ENCODE measurements at regions not wholly inside any gene's neighbourhood (a gene's known extent, or its start where the extent isn't known, plus 50 kb on each side); places are given as distances from the start of the nearest gene placed in this dataset.

GRCh38 chr2:238699307-238700116 lies 148.4 kb upstream of the TWIST2 start:
- no peaks in the 10 kb centered on the region for H3K36me3 ChIP-seq
- H3K27ac ChIP-seq, result no peak overlapping the region
- peak in 1 of 2 donors; percentile 33 for DNase-seq
- TF ChIP-seq, protein P1, sequence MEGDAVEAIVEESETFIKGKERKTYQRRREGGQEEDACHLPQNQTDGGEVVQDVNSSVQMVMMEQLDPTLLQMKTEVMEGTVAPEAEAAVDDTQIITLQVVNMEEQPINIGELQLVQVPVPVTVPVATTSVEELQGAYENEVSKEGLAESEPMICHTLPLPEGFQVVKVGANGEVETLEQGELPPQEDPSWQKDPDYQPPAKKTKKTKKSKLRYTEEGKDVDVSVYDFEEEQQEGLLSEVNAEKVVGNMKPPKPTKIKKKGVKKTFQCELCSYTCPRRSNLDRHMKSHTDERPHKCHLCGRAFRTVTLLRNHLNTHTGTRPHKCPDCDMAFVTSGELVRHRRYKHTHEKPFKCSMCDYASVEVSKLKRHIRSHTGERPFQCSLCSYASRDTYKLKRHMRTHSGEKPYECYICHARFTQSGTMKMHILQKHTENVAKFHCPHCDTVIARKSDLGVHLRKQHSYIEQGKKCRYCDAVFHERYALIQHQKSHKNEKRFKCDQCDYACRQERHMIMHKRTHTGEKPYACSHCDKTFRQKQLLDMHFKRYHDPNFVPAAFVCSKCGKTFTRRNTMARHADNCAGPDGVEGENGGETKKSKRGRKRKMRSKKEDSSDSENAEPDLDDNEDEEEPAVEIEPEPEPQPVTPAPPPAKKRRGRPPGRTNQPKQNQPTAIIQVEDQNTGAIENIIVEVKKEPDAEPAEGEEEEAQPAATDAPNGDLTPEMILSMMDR (IDR thresholded peaks at IDR 0.05), result no peak
- intact Hi-C loops (cut with DNase I; ENCODE audit: low total_unique reads), result loop anchor here (5.0 kb wide), 1 partner anchor 1428 kb away; no protein-coding TSS in a partner anchor
- H3K9me3 ChIP-seq, result no peaks in the 10 kb centered on the region
- no peaks in the 10 kb centered on the region for H3K27me3 ChIP-seq
- peaks cover 0 to 7% (median 0%) of the 10 kb centered on the region in 4 donors for H3K4me1 ChIP-seq
- H3K4me3 ChIP-seq, result no peak overlapping the region

- intact Hi-C loops (cut with DNase I; ENCODE audit: low total_unique reads), result loop anchor here (5.0 kb wide), 1 partner anchor 1427 kb away; no protein-coding TSS in a partner anchor
- TF ChIP-seq, protein P1 (IDR thresholded peaks at IDR 0.05), result no peak
- Histone ChIP-seq H3K36me3 (no peaks in the 10 kb centered on the region), H3K27me3 (no peaks in the 10 kb centered on the region), H3K4me1 (peaks cover 0 to 7% (median 0%) of the 10 kb centered on the region in 4 donors), H3K4me3 (no peak overlapping the region), H3K9me3 (no peaks in the 10 kb centered on the region), H3K27ac (no peak overlapping the region)
- peak; percentile 67 to 69 for DNase-seq
Measured at GRCh38 chr2:238700117-238700457, 147.8 kb upstream of the TWIST2 start.

DNA sequence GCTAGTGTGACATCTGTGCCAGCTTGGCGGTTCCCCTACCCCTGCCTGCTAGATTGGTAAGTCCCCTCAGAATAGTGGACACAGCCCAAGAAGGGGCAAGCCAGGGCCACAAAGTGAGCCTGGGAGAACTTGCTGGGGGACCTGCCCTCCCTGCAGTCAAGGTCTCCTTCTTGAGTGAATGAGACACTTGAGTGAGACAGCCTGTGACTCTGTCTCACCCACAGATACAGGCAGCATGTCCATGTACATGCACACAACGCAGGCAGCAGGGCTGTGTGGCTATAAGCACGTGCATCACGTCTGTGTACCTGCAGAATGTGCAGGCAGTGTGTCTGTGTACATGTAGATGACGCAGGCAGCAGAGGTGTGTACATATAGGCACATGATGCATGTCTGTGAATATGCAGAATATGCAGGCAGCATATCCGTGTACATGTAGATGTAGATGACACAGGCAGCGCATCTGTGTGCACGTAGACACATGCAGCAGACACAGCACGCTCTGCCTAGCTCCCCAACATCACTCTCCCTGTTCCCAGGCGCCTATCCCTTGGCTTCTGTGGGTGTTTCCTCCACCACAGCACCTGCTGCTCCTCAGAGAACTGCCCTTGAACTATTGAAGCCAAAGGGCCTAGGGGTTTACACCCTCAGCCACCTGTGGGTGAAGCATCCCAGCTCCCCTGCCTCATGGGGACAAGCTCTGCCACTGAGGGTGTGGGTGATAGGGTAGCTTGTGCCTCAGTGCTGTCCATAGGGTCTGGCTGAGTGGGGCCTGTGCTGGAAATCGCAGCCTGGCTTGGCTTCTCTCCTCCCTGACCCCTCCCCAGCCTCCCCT lies 147.2 kb upstream of the TWIST2 start:
- no peak overlapping the region for H3K27ac ChIP-seq
- H3K27me3 ChIP-seq, result no peaks in the 10 kb centered on the region
- intact Hi-C loops (cut with DNase I; ENCODE audit: low total_unique reads), result loop anchor here (5.0 kb wide), 1 partner anchor 1427 kb away; no protein-coding TSS in a partner anchor
- H3K4me3 ChIP-seq, result no peak overlapping the region
- TF ChIP-seq, protein P1 (IDR thresholded peaks at IDR 0.05), result no peak
- no peaks in the 10 kb centered on the region for H3K9me3 ChIP-seq
- no peaks in the 10 kb centered on the region for H3K36me3 ChIP-seq
- peak in 1 of 2 donors; percentile 37 for DNase-seq
- H3K4me1 ChIP-seq, result peaks cover 0 to 7% (median 0%) of the 10 kb centered on the region in 4 donors

DNA sequence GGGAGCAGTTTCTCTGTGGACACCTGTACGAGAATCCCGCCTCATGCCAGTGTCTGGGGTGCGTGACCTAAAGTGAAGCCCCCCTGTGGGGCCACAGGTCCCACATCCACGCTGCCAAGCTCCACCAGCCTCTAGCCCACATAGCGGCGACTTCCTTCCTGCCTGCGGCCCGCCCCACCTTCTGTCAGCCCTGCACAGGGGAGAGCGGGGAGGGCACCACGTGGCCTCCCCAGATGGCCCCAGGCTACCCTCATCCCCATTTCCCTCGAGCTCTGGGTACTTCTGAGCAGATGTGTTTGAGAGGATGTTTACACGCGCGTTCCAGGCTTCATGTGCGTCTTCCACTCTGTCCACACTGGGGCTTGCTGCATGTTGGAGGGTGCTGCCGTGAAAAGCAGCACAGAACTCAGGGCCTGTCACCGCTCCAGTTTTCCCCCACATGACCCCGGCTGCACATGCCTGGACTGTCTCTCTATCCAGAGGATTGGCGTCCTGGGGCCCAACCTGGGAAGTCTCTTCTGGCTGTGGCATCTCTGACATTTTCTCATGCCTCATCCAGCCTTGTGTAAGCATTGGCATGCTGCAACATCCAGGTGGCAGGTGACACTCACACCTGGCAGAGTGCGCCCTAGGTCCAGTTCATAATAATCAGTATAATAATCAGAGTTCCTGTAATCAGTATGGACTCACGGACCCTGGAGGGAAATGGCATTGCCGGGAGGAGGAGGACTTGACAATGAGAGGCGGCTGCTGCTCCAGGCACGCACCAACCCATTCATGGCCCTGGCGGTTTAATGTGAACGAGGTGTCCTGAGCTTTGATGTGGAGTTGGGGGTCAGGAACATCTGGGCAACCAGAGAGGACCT lies 146.3 kb upstream of the TWIST2 start:
- TF ChIP-seq, protein P1 (IDR thresholded peaks at IDR 0.05), result no peak
- intact Hi-C loops (cut with DNase I; ENCODE audit: low total_unique reads), result loop anchor here (5.0 kb wide), 1 partner anchor 1426 kb away; no protein-coding TSS in a partner anchor
- DNase-seq, result peak in 1 of 2 donors; percentile 58
- no peak overlapping the region for H3K4me3 ChIP-seq
- no peak overlapping the region for H3K27ac ChIP-seq
- no peaks in the 10 kb centered on the region for H3K9me3 ChIP-seq
- H3K4me1 ChIP-seq, result peaks cover 0 to 7% (median 0%) of the 10 kb centered on the region in 4 donors
- H3K27me3 ChIP-seq, result no peaks in the 10 kb centered on the region
- H3K36me3 ChIP-seq, result no peaks in the 10 kb centered on the region
